Erythroblast (primary cell): ENCODE measurements at regions not wholly inside any gene's neighbourhood (a gene's known extent, or its start where the extent isn't known, plus 50 kb on each side); places are given as distances from the start of the nearest gene placed in this dataset.

ENCODE experiments used
- DNase-seq, 2 experiments: peaks; one replicate each; lab custom pipeline; 2025; lab: John Stamatoyannopoulos, UW
- GATA1 ChIP-seq: IDR thresholded peaks from 2 replicates; pipeline ENCODE4 v1.6.1; 2011; ENCODE audit warnings: low read depth, mild to moderate bottlenecking, control low read depth, low read length, moderate library complexity
- POLR2A ChIP-seq: IDR thresholded peaks from 2 replicates; pipeline ENCODE4 v1.6.1; 2011; ENCODE audit warnings: mild to moderate bottlenecking, low read length

DNA sequence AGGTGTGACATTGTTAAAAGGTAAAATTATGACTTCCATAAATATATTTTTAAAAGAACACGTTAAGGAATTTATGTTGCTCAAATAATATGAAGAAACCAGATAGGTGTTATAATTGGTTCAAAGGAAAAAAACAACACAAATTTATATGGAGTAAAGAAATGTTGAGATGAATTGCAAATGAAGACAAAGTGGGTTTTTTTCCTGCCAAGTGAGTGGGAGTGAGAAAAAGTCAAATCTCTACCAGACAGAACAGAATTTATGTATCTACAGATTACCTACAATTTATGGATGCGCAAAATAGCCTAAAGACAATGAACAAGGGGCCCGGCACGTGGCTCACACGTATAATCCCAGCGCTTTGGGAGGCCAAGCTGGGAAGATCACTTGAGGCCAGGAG is 159.7 kb upstream of the SLC1A4 start:
- DNase-seq, result no peak

DNA sequence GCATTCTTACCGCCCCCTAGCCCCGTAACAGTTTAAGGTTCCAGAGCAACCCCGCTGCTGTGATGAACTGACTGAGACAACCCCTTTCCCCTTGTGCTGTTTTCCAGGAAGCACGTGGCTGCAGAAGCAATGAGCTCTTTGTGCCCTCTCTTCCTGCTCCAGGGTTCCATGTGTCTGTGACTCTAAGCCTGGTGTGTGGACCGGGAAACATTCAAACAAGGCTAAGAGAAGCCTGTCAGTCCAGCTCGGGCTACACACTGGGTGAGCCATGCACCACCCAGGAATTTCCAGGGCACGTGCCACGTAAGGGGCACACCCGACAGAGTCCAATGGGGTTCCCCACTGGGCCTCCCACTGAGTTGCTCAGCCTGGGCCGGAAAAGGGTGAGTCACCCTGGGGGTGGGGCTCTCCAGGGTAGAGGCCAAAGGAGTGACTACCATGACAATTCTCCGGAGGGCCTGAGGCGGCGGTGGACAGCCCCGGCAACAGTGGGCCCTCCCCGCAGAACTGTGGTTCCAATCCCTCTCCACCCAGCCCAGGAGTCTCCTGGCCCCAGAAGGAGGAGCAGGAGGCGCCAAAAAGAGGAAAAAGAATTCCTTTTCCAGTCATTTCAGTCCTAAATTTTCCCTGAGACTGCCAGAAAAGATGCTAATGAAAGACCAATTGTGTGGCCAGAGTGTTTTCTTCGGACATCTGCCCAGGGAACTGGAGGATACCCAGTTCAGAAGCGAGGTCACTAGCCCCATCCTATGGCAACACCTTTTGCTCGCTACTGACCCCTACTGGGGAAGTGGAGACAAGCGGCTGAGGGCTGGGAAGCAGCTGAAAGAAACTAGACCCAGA is 157.8 kb upstream of the SLC1A4 start:
- no peak for TF ChIP-seq POLR2A
- DNase-seq, result peak; percentile 70 to 85

More for the DNA sequence above, 159.7 kb upstream of the SLC1A4 start:
- no peak for TF ChIP-seq GATA1
- TF ChIP-seq POLR2A, result no peak

DNA sequence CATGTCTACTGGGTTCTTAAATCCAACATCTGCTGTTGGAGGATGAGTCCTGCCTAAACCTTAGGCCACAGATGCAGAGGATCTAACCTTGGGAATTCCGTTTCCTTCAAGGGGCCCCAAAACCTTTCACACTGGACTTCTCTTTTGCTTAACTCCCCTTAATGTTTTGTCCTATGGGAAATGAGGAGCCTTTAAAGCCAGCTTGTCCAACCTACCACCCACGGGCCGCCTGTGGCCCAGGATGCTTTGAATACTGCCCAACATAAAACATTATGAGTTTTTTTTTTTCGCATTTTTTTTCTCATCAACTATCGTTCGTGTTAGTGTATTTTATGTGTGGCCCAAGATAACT is 157.2 kb upstream of the SLC1A4 start:
- no peak for DNase-seq
- no peak for TF ChIP-seq GATA1
- TF ChIP-seq POLR2A, result no peak

DNA sequence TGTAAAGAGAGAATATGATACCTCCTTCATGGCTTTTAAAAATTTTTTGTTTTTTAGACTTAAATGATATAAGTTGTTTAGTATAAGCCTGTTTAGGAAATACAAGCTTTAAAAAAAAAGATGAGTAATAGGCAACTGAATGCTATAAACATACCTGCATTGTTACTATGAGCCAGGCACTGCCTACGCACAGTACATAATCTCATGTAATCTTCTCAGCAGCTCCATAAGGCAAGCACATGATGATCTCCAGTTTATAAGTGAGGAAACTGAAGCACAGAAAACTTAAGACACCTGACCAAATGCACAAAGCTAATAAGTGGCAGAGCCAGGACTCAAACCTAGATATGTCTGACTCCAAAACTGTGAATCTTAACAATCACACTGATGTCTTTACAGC is 156.3 kb upstream of the SLC1A4 start:
- TF ChIP-seq POLR2A (no peak), GATA1 (no peak)

DNA sequence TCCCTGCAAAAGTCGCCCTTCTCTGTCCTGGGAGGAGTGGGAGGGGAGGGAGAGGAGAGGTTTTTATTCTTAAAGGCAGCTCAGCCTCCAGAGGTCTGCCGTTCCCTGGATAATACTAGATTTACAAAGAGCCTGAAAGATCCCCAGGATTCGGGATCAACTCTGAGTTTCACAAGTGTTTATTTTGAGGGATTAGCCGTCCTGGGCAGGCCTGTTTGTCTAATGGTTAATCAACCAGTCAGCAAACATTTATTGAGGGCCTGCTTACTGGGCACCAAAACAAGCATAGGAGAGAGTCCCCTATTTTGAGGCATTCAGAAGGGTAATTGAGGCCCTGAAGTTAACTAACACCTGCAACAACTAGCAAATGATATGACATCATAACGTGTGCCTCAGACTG is 152.6 kb upstream of the SLC1A4 start:
- DNase-seq, result no peak
- TF ChIP-seq GATA1, result no peak
- TF ChIP-seq POLR2A, result no peak

More for the DNA sequence above, 156.3 kb upstream of the SLC1A4 start:
- no peak for DNase-seq

DNA sequence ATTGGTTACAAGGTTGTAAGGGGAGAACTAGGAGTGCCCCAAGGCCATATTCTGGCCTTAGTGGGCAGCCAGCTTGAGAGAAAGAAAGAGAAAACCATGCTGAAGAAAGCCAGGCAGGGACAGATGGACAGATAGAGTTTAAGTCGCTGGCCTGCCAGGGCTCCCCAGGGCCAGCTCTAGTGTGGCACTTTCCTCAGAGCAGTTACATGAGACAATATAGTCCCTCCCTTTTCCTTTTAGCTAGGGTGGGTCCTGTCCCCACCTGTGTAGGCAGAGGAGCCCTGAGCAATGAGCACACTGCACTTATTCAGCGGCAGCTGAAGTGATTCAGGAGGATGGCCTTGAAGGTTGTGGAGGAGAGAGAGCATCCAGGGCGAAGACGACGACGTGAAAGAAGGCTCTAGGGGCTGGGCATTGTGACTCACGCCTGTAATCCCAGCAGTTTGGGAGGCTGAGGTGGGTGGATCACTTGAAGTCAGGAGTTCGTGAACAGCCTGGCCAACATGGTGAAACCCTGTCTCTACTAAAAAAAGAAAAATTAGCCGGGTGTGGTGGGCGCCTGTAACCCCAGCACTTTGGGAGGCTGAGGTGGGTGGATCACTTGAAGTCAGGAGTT is 152.0 kb upstream of the SLC1A4 start:
- TF ChIP-seq GATA1 (no peak), POLR2A (no peak)
- DNase-seq, result no peak

DNA sequence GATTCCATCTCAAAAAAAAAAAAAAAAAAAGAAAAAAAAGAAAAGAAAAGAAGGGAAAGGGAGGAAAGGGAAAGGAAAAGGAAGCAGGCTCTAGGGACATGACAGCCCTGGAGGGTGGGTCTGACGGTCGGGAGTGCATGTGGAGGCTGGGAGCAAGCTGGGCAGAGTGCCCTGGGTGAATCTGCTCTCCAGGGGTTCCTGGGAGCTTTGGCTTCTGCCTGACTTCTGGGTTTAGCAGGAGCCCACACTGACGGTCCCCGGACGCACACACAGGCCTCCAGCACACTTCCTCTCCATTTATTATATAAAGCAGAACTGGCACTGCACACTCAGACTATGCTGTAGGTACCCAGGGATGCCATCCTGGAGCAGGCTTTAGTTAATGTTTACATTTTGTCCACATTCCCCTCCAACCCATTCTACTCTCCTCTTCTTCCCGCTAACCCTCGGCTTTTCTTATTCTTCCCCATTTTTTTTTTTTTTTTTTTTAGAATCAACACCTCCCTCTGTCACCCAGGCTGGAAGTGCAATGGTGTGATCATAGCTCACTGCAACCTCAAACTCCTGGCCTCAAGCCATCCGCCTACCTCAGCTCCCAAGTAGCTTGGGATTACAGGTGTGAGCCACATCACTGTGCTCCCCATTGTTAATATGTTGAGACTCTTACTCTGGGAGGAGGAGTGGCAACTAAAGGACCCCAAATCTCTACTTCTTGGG is 151.1 kb upstream of the SLC1A4 start:
- TF ChIP-seq POLR2A (no peak), GATA1 (no peak)
- no peak for DNase-seq

- TF ChIP-seq GATA1 (no peak), POLR2A (no peak)
- no peak for DNase-seq
Measured at GRCh38 chr2:64838817-64839216, 150.4 kb upstream of the SLC1A4 start.

DNA sequence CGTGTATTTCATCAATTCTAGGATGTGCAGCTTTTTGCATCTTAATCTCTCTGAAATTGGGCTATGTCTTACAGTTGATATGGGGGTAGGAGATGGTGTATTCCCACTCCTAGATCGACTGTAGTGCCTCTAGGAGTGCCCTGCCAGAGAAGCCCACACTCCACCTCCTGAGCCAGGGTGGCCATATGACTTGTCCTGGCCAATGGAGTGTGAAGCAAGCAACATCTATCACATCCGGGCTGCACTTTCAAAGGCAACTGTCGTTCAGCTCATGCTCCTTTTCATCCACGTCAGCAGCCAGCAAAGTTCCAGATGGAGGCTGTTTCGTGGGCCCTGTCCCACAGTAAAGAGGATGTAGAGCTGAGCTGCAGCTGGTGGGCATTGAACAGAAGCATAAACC is 149.4 kb upstream of the SLC1A4 start:
- TF ChIP-seq POLR2A (no peak), GATA1 (no peak)
- DNase-seq, result no peak

GRCh38 chr2:64840426-64840881 is 148.7 kb upstream of the SLC1A4 start:
- DNase-seq, result no peak
- TF ChIP-seq GATA1 (no peak), POLR2A (no peak)

DNA sequence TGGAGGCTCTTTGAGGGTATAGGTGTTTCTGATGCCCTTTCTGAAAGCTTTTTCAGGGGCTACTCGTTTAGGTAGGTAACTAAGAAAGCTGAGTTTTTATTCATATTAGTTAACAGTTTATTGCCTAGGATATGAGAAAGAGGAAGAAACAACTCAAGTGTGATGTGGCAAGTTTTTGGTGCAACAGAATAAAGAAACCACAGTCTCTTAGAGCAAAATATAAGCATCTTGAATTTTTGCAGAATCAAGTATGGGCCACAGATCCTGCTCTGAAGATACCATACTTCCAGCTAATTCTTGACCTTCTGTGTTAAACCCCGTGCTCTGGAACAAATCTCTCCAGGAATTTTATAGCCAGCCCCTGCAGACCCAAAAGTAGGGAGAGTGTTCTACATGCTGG is 147.7 kb upstream of the SLC1A4 start:
- TF ChIP-seq POLR2A (no peak), GATA1 (no peak)
- DNase-seq, result no peak

GRCh38 chr2:64842030-64842429 is 147.2 kb upstream of the SLC1A4 start:
- no peak for TF ChIP-seq GATA1
- TF ChIP-seq POLR2A, result no peak
- no peak for DNase-seq

DNA sequence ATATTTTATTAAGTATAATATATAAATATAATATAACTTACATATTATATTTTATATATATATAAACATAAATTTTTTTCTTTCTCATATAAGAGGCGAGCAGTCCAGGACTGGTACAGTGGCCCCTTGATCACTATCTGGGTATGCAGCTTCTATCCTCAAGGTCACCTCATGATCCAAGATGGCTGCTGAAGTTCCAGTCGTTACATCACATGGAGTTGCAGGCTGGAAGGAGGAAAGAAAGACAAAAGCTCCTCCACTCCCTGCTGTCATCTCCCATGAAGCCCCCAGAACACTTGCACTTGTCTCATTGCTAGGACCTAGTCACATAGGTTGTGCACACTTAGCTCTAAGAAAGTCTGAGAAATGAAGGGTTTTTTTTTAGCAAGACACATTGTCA is 145.1 kb upstream of the SLC1A4 start:
- TF ChIP-seq POLR2A (no peak), GATA1 (no peak)
- DNase-seq, result peak in 1 of 2 experiments; percentile 9
